A673 (cell line): ENCODE measurements at regions not wholly inside any gene's neighbourhood (a gene's known extent, or its start where the extent isn't known, plus 50 kb on each side); places are given as distances from the start of the nearest gene placed in this dataset.

Experiments used
- EZH2 ChIP-seq: fragments of 200-600 bp; sonication (generic); IDR thresholded peaks from 2 replicates; pipeline ENCODE4 v1.6.1; 2017; ENCODE audit warnings: borderline replicate concordance, low read depth, mild to moderate bottlenecking, mixed read lengths, antibody characterized with exemption, low read length; ENCODE audit not compliant: poor library complexity, severe bottlenecking
- TF ChIP-seq, protein P1 (sequence below): fragments of 300-800, 200-600 bp; sonication (generic); conservative IDR thresholded peaks from 2 replicates; pipeline ENCODE4 v1.5.1; 2017; ENCODE audit warnings: low read depth, mild to moderate bottlenecking, antibody characterized with exemption, low read length, moderate library complexity, mixed read lengths

DNA sequence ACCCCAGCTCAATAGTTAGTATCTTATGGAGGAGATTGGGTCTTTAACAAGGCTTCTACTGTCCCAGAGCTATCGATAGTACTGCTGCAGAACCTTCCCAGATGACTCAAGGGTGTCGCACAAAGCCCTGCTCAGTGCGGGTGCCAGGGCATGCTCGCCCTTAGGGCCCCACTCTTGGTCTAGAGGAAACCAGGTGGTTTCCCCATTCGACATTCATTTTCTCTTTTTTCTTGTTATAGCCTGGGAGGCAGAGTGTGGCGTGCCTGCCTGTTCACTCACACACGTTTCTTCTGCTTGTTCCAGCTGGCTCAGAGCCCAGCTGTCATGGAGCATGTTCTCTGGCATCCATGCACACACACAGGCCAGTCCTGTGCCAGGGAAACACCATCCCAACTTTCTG lies 144.5 kb downstream of the SMIM20 start:
- TF ChIP-seq, protein P1, sequence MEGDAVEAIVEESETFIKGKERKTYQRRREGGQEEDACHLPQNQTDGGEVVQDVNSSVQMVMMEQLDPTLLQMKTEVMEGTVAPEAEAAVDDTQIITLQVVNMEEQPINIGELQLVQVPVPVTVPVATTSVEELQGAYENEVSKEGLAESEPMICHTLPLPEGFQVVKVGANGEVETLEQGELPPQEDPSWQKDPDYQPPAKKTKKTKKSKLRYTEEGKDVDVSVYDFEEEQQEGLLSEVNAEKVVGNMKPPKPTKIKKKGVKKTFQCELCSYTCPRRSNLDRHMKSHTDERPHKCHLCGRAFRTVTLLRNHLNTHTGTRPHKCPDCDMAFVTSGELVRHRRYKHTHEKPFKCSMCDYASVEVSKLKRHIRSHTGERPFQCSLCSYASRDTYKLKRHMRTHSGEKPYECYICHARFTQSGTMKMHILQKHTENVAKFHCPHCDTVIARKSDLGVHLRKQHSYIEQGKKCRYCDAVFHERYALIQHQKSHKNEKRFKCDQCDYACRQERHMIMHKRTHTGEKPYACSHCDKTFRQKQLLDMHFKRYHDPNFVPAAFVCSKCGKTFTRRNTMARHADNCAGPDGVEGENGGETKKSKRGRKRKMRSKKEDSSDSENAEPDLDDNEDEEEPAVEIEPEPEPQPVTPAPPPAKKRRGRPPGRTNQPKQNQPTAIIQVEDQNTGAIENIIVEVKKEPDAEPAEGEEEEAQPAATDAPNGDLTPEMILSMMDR = no peak
- TF ChIP-seq EZH2 = no peak
